ENCODE measurements at regions not wholly inside any gene's neighbourhood (a gene's known extent, or its start where the extent isn't known, plus 50 kb on each side); places are given as distances from the start of the nearest gene placed in this dataset.

DNA sequence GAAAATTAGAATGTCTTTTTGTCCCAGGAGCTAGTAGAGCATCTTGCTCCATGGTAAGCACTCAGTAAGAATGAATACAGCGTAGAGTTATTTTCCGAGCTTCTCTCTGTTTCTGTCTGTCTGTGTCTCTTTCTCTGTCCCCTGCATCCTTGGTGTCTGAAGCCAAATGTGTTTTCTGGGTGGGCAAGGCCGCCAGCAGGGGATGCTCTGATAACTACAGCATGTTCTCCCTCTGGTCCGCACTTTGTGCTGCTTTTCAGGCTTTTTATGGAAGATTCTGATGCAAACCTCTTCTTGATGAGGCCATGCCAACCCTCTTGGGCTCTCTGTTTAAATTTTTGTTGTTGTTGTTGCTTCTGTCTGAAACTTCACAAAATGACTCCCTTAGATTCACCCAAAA, 142.8 kb upstream of the UBL3 start:
- DNase-seq, result no peak

DNA sequence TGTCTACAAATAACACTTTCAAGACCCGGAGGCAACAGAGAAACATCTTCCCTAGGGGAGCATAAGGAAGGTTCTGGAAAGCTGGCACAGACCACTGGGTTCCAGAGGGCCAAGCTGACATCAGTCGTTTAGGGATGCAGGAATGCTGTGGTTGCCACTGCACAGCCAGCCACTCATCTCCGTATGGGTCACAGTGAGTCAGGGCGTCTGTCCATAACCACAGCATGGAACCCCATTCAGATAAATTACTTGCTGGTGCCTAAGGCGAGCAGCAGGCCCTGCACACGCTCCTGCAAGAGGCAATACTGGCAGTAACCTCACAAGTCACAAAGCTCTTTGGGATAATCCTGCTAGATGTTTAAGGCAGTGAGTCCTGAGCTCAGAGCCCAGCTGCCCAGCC, 140.9 kb upstream of the UBL3 start:
- DNase-seq, result no peak

DNA sequence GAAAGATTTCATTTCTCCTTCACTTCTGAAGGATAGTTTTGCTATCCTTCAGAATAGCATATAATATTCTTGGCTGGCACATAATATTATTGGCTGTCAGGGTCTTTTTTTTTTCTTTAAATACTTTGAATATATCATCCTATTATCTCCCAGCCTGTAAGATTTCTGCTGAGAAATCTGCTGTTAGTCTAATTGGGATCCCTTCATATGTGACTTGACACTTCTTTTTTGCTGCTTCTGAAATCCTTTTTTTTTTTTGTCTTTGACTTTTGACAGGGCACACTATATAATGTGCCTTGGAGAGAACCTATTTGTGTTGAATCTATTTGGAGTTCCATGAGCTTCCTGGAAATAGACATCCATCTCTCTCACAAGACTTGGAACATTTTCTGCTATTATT, 136.9 kb upstream of the UBL3 start:
- no peak for DNase-seq

DNA sequence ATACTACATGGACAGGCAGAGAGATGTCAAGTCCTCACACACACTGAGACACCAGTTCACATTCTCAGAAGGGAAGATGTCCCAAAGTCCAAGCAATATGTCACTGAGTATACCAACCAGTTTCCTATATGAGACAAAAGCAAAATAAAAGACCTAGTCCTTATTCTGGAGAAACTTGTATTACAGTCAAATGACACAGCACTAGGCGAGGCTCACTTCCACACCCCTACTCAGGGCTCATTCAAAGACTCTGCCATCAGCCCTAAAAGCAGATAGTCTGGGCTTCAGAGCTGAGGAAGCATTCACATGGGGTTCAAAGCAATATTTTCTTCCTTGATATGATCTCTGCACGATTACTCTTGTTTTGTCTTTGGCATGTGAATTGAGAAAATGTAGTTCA, 129.9 kb upstream of the UBL3 start:
- DNase-seq, result no peak

DNA sequence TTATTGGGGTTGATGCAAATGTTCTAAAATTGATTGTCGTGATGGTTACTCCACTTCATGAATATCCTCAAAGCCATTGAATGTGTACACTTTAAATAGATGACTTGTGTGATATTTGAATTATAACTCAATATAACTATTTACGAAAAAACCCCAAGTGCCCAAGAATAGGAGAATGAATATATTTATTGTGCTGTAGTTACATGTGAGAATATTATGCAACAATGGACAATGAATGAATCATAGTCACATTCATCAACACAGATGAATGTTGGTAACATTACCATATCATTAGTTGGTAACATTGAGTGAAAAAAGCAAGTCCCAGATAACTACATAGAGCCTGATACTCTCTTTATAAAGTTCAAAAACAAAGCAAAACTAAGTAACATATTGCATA, 127.8 kb upstream of the UBL3 start:
- no peak for DNase-seq

DNA sequence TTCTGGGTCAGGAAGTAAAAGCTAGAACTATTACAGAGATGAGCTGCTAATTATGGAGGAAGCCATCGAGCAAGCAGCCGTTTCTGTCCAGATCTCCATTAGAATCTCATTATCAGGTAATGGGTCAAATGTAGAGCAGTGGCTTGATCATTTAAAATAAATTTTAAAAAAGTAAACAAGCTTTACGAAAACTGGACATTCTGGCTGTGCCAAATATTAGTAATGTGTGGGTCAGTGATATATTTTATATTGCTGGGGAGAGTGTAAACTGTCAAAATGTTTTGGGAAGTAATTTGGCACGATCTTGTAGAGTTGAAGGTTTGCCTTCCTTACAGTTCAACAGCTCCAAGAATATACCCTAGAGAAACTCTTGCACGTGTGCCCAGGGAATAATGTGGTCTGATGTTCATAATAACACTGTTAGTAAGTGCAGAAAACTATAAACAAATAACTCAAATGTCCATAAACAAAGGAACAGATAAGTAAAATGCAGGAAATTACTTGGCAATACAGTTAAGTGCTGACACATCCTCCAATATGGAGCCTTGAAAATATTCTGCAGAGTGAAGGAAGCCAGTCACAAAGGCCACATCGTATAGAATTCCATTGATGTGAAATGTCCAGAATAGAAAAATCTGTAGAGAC, 127.2 kb upstream of the UBL3 start:
- DNase-seq, result no peak

DNA sequence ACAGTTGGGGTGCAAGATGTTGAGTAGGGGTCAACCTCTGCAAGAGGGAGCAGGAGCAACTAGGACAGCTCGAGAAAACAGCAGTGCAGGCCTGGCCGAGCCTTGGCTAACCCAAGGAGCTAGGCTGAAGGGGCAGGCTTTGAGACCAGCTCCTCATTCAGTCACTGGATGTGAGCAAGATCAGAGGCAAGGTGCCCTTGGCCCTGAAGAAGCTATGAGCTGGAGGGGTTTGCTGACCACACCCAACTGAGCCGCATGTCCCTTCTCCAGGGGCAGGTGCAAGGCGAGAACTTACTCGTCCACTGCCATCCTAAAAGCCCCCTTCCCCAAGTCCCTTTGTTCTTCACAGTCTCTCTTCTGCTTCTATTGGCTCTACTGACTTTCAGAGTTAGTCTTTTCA, 126.1 kb upstream of the UBL3 start:
- no peak for DNase-seq

DNA sequence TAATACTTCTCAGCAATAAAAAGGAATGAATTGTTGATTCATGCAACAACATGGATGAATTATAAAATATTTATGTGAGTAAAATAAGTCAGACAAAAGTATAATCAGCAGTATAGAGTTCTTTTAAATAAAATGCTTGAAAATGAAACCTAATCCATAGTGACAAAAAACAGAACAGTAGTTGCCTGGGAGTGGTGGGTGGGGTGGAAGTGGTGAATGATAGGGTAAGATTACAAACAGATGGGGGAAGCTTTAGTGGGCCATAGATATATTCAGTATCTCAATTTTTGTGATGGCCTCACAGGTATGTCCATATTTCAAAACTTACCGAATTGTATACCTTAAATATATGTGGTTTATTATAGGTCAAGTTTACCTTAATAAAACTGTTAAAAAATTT, 124.9 kb upstream of the UBL3 start:
- no peak for DNase-seq

DNA sequence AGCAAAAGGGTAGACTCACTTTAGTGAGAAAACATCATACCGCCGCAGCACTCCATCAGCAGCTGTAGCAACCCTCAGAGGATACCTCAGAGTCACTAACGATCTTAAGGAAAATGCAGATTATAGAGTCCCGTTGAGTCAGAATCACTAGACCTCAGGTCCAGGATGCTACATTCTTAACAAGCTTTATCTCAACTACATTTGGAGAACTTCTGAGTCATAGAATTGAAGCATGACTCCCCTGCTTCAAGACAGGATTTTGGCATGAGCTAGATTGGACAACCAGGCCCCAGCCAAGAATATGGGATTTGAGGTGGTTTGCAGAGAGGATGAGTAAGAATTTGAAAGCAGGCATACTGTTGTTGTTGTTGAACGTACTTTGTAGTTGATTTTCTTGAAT, 118.9 kb upstream of the UBL3 start:
- DNase-seq, result no peak

DNA sequence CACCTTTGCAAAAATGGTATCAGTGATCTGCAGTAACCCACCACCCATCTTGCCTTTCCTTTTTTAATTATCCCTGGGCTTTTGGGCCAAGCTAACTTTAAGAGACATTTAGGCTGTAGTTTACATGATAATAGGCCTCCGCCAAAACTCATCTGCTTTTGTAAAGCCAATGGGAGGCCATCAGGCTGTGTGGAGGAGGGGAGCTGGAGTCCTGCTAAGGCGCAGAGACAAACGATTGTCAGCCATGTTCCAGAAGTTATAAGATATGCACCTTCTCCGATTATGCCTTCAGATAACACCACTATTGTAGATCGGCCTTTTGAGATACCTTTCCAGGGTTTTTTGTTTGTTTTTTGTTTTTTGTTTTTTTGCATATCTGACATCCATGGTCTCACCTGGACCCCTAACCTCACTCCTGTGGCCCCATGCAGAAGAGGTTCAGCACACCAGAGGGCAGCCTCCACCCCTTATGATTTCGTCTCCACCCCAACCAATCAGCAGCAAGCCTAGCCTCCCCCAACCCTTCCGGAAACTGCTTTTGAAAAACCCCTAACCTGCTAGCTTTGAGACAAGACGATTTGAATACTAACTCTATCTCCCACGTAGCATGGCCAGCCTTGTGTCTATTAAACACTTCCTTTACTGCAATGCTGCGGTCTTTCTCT, 113.9 kb upstream of the UBL3 start:
- DNase-seq, result no peak

DNA sequence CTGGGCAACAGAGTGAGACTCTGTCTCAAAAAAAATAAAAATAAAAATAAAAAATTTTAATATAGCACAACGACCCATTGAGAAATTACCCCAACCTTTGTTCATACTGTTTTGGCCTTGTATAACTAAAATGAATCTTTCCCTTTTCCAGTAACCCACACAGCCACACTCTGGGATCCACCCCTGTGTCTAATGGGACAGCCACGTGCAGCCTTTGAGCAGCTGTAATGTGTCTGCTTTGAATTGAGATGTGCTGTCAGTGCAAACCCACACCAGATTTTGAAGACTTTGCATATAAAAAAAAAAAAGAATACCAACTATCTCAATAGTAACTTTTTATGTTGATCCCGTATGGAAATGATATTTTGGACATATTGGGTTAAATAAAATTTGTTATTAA, 112.7 kb upstream of the UBL3 start:
- DNase-seq, result no peak

DNA sequence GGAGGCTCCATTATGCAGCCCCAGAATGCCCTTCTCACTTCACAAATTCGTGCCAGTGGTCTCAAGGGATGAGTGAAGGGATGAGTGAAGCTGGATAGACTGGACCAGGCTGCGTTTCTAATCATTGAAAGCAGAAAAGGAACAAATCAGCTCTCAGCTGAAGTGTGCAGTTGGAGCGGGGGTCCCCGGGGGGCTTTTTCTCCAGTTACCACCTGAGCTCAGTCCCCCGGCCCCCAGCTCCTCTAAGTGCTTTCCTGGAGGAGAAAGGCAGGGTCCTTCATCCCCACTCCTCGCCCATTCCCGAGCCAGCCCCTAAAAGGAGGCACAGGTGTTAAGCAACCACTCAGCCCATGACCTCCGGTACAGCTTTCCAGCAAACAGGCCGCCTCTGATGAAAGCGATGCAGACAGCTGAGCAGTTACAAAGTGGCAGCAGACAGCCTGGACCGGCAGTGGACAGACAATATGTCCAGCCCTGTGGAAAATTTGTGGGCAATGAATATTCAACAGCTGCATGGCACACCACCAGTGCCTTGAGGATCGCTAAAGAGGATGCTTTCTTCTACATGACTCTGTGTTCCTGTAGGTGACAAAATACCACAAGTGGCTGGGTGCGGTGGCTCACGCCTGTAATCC, 110.7 kb upstream of the UBL3 start:
- no peak for DNase-seq

DNA sequence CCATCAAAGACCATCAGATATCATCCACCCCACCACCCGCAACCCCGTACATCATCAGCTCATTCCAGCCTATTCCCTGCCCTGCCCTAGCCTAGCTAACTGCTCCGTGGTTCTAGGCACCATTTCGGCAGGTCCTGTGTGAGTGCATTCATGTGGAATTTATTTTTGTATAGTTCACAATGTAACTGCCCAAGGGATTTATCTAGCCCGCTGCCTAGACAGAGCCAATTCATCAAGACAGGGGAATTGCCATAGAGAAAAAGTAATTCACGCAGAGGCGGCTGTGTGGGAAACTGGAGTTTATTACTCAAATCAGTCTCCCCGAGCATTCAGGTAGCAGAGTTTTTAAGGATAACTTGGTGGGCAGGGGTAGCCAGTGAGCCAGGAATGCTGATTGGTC, 109.2 kb upstream of the UBL3 start:
- DNase-seq, result no peak

DNA sequence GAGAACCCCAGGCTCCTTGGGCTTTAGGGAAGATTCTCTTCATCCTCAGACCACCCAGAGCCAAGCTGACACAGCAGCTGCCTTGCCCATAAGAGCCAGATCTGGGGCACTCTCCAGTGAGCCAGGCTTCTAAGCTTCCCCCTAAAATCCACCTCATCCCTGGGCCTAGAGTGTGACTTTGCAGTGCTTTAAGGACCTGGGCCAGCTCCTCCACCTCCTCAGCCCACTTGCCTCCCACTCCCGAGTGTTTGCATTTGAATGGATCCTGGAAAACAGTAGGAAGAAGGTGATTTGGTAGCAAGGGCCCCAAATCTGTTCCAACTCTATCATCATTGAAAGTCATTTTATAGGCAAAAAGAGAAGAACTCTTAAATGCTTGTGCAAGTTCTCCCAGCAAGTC, 108.7 kb upstream of the UBL3 start:
- DNase-seq, result no peak

DNA sequence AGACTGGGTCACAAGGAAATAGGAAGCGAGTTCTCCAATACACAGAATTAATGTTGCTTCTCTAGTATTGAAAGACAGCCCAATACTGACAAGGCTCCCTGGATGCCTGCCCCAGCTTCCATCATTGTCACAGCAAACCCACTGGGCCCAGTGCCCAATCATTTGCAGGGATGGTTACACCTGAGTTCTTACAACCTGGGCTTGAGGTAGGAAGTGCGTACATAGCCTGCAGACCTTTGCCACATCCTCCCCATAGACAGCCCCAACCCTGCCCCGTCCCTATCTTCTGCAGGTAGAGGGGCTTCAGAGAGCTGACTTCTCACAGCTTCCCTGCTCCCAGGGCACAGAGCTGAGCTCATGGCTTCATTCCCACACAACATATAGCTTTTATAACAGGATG, 108.1 kb upstream of the UBL3 start:
- no peak for DNase-seq

DNA sequence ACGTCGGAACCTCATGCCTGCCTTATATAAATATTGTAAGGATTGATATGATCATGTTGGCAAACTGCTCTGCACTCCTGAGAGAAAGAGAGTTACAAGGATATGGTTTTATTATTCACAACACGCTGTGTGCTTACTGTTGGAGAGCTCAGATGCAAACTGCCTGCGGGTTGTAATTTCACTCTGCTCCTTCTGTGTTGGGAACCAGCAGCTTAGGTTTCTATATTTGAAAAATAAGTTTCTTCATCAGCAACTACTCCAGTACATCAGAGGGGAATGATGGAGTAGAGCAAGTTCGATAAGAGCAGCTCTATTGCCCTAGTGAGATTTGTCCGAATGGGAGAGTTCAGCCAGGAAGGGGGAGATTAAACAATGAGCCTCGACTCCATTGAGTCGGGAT, 106.9 kb upstream of the UBL3 start:
- DNase-seq, result no peak

DNA sequence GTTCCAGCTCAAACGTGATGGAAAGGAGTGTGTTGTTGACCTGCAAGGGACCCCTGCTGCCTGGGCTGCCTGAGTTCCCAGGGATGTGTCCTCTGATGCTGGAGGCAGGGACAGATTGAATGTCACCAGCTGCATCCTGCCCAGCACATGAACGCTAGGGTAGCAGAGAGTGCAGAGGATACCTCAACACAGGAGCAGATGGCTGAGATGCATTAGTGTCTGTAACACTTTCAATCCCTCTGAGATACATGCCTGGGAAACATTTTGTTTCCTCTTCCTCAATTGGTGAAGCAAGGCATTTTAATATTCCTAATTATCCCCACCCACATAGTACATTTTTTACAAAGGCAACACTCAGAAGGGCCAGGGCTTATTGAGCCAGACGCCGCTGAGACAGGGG, 106.4 kb upstream of the UBL3 start:
- DNase-seq, result no peak

DNA sequence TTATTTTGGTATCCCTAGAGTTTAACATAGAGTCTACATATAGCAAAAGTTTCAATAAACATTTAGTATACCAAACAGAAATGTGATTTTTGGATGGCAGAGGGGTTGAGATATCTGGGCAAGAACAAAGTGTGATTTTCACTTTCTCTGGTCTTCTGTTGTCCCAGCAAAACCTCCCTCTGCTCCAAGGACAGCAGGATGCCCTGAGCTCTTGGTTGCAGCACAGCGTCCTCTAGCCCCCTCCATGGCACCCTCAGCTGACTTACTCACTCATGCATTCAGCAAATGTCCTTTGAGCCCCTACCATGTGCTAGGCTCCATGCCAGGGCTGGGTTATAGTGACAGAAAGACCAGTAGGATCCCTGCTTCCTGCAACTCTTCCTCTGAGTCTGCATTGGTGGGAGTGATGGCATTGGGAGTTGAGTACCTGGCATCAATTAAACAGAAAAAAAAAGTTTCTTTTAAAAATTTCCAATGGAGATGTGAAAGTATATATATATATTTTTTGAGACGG, 104.8 kb upstream of the UBL3 start:
- DNase-seq, result no peak

DNA sequence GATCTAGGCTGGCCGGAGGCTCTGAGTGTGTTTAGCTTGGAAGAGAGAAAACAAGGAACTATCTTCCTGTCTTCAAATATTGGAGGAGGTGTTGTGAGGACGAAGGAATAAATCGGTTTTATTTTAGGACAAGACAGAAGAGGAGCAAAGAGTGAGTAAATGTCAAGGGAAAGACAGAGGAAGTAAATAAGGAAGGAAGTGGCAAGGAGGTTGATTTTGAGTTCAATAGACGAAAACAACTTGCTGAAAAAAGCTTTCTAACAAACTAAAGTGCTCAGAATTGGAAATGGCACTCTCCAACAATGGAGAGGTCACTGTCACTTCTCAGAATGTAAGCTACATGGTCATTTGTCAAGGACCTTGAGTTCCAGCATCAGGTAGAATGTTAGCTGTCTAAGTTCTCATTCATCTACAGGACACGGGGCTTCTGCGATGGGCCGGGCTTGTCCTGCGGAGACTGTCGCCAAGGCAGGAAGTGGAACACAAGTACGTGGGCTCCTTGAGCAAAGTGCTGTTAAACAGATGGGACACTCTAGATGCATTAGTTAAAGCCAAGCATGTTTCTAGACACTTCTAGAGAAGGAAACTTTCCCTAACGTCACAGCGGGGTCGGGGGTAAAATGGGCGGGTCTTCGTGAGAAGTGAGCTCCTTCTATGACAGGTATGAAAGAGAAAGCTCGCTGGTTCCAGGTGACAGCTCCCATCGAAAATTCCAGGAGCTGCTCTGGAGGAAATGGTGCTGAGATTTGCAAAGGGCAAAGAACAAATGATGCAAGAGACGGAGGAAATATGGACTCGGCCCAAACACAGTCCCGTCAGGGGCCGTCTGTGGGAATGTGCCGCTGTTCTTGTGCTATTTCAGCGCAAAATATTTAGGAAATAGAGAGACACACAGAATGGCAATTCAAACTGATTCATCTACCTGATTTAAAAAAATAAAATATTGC, 103.9 kb upstream of the UBL3 start:
- DNase-seq, result no peak

DNA sequence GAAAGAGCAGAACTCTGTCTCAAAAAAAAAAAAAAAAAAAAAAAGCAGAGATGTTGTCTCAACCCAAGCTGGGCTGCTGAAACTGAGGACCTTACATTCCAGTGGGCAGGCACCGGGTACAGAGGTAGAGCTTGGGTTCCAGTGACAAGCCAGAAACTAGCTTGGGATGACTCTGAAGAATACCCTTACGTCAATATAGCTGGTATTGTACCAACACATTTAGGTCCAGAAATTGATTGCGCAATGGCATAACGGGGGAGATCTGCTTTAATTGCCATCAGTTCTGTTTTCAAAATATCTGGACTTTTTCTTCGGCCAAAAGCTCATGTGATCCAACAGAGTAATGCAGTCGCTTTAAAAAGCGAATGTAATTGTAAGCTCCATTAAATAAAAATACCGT, 103.1 kb upstream of the UBL3 start:
- DNase-seq, result no peak

DNA sequence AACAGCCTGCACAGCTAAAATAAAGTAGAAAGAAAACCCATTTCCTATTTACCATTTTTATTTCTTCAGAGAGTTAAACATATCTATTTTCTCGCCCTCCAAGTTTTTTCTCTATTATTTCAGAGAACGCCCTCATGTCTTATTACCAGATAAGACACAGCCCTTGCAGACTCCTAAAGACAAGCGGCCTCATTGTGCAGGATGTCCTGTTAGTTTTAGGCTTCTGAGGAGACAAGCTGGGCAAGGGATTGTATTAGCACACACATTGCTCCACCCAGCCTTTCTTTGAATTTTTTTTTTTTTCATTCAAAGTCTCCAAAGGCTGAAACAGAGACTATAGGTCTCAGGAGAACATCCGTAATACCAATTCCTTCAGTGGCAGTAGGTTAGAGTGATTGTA, 101.8 kb upstream of the UBL3 start:
- DNase-seq, result no peak

DNA sequence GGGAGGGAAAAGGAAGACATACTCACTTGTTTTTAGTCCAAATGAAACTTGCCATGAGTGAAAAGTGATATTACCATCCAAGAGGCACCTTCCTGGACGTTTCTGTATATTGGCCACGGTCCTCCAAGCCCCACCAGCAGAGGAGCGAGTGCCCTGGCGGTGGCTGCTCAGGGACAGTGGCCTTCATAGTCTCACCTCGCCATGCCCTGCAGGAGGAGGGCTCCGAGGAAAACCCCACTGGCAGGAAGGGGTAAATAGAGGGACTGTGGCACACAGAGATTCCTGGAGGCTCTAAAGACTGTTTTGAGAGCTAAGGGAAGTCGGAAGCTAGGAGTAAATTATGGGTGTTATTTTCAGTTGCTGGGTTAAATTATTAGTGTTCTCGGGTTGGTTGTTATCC, 98.4 kb upstream of the UBL3 start:
- DNase-seq, result no peak

DNA sequence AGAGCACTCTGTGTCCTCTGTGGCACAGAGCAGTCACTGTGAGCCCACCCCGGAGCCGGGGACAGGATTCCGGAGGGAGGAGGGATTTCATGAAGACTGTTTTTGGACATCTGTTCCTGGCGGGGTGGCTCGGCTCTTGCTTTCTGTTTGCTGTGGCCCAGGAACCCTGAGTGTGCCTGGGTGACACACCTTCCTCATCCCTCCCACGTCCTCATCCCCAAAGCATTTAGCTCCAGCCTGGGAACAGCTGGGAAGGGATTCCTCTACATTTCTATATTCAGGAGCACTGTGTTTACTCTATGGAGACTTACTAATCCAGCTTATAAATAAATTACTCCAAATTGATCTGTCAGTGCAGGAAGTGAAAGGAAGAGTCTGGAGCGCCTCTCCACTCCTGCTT, 97.8 kb upstream of the UBL3 start:
- DNase-seq, result no peak

DNA sequence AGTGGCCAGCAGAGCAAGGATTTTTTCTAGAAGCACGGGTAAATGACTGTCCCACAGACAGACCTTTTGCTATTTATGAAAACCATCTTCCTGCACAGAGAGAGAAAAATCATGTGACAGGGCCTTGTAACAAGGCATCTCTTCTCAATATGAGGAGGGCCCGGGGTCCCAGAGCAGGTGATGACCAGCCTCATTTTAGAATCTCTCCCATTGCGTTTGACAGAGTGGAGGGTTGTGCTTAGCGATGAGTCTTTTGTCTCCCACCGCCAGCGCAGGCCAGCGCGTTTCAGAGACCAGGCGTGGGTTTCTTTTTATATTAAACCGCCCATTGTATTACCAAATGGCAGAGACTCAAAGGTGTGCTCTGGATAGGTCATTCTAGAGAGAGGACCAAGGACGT, 97.4 kb upstream of the UBL3 start:
- no peak for DNase-seq

All from NCI-H748 treated with DMSO at 0.1 percent for 48 hours (cell line).